ENCODE measurements at regions not wholly inside any gene's neighbourhood (a gene's known extent, or its start where the extent isn't known, plus 50 kb on each side); places are given as distances from the start of the nearest gene placed in this dataset.

GRCh38 chr2:153027533-153027932 is 309.1 kb downstream of the ARL6IP6 start:
- Histone ChIP-seq H3K27ac (ENCODE audit: low read length) (no peak overlapping the region), H3K27me3 (replicated peaks; ENCODE audit: insufficient read depth, low read length) (no peaks in the 10 kb centered on the region), H3K9ac (ENCODE audit: low read length) (no peak overlapping the region), H2AFZ (ENCODE audit: low read length) (no peak overlapping the region), H3F3A (ENCODE audit: insufficient read depth, low read length) (no peaks in the 10 kb centered on the region), H3K9me2 (replicated peaks; ENCODE audit: insufficient read depth, low read length) (no peaks in the 10 kb centered on the region), H4K20me1 (ENCODE audit: insufficient read depth, low read length) (no peaks in the 10 kb centered on the region), H3K79me2 (ENCODE audit: low read length) (no peaks in the 10 kb centered on the region), H3K4me2 (ENCODE audit: low read depth, low read length) (no peak overlapping the region), H3K4me3 (ENCODE audit: low read length) (no peak overlapping the region), H3K36me3 (replicated peaks; ENCODE audit: insufficient read depth, low read length) (no peaks in the 10 kb centered on the region), H3K9me3 (replicated peaks; ENCODE audit: insufficient read depth, low read length) (no peaks in the 10 kb centered on the region), H3K4me1 (ENCODE audit: low read length) (no peaks in the 10 kb centered on the region)
- no peak for TF ChIP-seq CTCF (IDR thresholded peaks at IDR 0.05; ENCODE audit: low read length)
- no peak for TF ChIP-seq EZH2phosphoT487 (IDR thresholded peaks at IDR 0.05; ENCODE audit: low read length)
- no peak for TF ChIP-seq EZH2 (optimal IDR thresholded peaks at IDR 0.05; ENCODE audit: low read depth, low read length)
- no peak for DNase-seq

DNA sequence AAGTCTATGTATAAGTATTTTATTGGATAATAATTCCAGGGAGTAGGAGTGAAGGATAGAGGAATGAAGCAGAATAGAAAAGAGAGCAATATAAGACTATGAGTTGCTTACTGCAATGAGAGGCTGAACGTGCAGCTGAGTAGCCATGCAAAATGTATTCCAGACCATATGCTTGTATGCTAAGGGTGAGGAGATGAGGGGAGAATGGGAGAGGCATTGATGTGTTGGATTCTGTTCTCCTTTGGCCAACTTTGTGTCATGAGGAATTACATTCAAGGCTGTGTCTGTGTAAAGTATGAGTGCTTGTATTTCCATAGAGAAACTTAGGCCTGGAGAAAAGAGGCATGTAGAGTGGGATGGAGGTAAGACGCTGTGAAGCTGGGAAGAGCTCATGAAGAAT is 301.8 kb downstream of the ARL6IP6 start:
- no peak for TF ChIP-seq CTCF (IDR thresholded peaks at IDR 0.05; ENCODE audit: low read length)
- no peak for TF ChIP-seq EZH2phosphoT487 (IDR thresholded peaks at IDR 0.05; ENCODE audit: low read length)
- TF ChIP-seq EZH2 (optimal IDR thresholded peaks at IDR 0.05; ENCODE audit: low read depth, low read length) = no peak
- Histone ChIP-seq H3K4me1 (ENCODE audit: low read length) (no peaks in the 10 kb centered on the region), H3K4me2 (ENCODE audit: low read depth, low read length) (no peak overlapping the region), H4K20me1 (ENCODE audit: insufficient read depth, low read length) (no peaks in the 10 kb centered on the region), H3K79me2 (ENCODE audit: low read length) (no peaks in the 10 kb centered on the region), H3K9me2 (replicated peaks; ENCODE audit: insufficient read depth, low read length) (no peaks in the 10 kb centered on the region), H3K27me3 (replicated peaks; ENCODE audit: insufficient read depth, low read length) (no peaks in the 10 kb centered on the region), H3K27ac (ENCODE audit: low read length) (no peak overlapping the region), H3K36me3 (replicated peaks; ENCODE audit: insufficient read depth, low read length) (no peaks in the 10 kb centered on the region), H3K4me3 (ENCODE audit: low read length) (no peak overlapping the region), H3K9ac (ENCODE audit: low read length) (no peak overlapping the region), H2AFZ (ENCODE audit: low read length) (no peak overlapping the region), H3F3A (ENCODE audit: insufficient read depth, low read length) (no peaks in the 10 kb centered on the region), H3K9me3 (replicated peaks; ENCODE audit: insufficient read depth, low read length) (no peaks in the 10 kb centered on the region)
- DNase-seq = no peak

- H3K79me2 ChIP-seq (ENCODE audit: low read length) = no peaks in the 10 kb centered on the region
- no peak overlapping the region for H3K9ac ChIP-seq (ENCODE audit: low read length)
- H3K27ac ChIP-seq (ENCODE audit: low read length) = peak overlapping the region; percentile 17; the same call in 1 of the 2 replicates
- peak; percentile 48 for DNase-seq
- H4K20me1 ChIP-seq (ENCODE audit: insufficient read depth, low read length) = no peaks in the 10 kb centered on the region
- peaks cover 13% of the 10 kb centered on the region for H3K4me1 ChIP-seq (ENCODE audit: low read length)
- peak overlapping the region; percentile 71 for H3K4me2 ChIP-seq (ENCODE audit: low read depth, low read length)
- H3F3A ChIP-seq (ENCODE audit: insufficient read depth, low read length) = peaks cover 18% of the 10 kb centered on the region; the same call in 1 of the 2 replicates
- H3K9me2 ChIP-seq (replicated peaks; ENCODE audit: insufficient read depth, low read length) = no peaks in the 10 kb centered on the region
- no peaks in the 10 kb centered on the region for H3K36me3 ChIP-seq (replicated peaks; ENCODE audit: insufficient read depth, low read length)
- no peaks in the 10 kb centered on the region for H3K27me3 ChIP-seq (replicated peaks; ENCODE audit: insufficient read depth, low read length)
- no peaks in the 10 kb centered on the region for H3K9me3 ChIP-seq (replicated peaks; ENCODE audit: insufficient read depth, low read length)
- TF ChIP-seq EZH2phosphoT487 (IDR thresholded peaks at IDR 0.05; ENCODE audit: low read length) (no peak), CTCF (IDR thresholded peaks at IDR 0.05; ENCODE audit: low read length) (no peak), EZH2 (optimal IDR thresholded peaks at IDR 0.05; ENCODE audit: low read depth, low read length) (no peak)
- peak overlapping the region; percentile 49 for H3K4me3 ChIP-seq (ENCODE audit: low read length)
- peak overlapping the region; percentile 43 for H2AFZ ChIP-seq (ENCODE audit: low read length)
Measured at GRCh38 chr2:153005071-153005730, 286.8 kb downstream of the ARL6IP6 start.

All from MM.1S (cell line).